A673 (cell line): ENCODE measurements at regions not wholly inside any gene's neighbourhood (a gene's known extent, or its start where the extent isn't known, plus 50 kb on each side); places are given as distances from the start of the nearest gene placed in this dataset.

Experiments
- CTCF ChIP-seq: fragments of 300-800, 200-600 bp; sonication (generic); conservative IDR thresholded peaks from 2 replicates; pipeline ENCODE4 v1.5.1; 2017; ENCODE audit warnings: low read depth, mild to moderate bottlenecking, antibody characterized with exemption, low read length, moderate library complexity, mixed read lengths
- EZH2 ChIP-seq: fragments of 200-600 bp; sonication (generic); IDR thresholded peaks from 2 replicates; pipeline ENCODE4 v1.6.1; 2017; ENCODE audit warnings: borderline replicate concordance, low read depth, mild to moderate bottlenecking, mixed read lengths, antibody characterized with exemption, low read length; ENCODE audit not compliant: poor library complexity, severe bottlenecking

DNA sequence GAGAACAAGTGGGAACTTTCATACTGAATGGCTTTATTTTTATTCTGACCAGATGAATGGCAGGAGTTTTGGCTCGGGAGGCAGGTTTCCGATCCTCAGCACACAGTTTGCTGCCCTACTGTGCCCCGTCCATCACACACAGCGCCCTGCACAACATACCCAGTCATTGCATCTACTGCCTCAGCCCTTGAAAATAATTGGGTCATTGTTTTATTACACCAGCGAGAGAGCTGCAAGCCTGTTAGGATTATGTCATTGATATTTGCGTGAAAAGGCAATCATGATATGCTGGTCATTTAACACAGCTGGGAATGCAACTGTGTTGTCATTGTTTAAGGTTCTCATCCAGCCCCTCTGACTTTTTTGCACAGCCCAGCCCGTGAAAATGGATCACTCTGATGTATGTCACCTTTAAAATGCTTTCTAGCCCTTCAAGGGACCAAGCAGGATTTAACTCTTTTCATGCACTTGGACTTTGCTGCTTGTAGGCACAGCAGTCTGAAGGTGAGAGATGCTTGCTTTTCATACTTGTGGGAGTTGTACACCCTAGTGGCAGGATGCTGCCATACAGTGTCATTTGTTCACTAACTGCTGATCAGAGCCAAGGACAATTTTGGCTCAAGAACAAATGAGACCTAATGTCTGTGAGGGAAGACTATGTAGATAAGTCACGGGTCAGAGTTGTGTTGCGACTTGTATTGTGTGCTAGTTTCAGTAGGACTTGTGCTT lies 62.3 kb downstream of the RTL9 start:
- TF ChIP-seq EZH2 (no peak), CTCF (peak; percentile 44)
